ENCODE measurements at regions not wholly inside any gene's neighbourhood (a gene's known extent, or its start where the extent isn't known, plus 50 kb on each side); places are given as distances from the start of the nearest gene placed in this dataset.

GRCh38 chr2:120984046-120984445 is 248.4 kb downstream of the GLI2 start:
- TF ChIP-seq POLR2A (IDR thresholded peaks at IDR 0.05; ENCODE audit: low read length) (no peak), GATA1 (IDR thresholded peaks at IDR 0.05; ENCODE audit: low read depth, low read length) (no peak)

Data from erythroblast (primary cell).